GM18508 (cell line): ENCODE measurements at regions not wholly inside any gene's neighbourhood (a gene's known extent, or its start where the extent isn't known, plus 50 kb on each side); places are given as distances from the start of the nearest gene placed in this dataset.
"Not testable (repeated sequence)": the region's sequence is repeated elsewhere in the genome, so short reads cannot be mapped to it uniquely, and the experiment has no call there.

Experiments
- ATAC-seq: cut with Tn5 transposase; IDR thresholded peaks from one replicate; pipeline ENCODE4 v1.9.1; 2021; ENCODE audit warnings: moderate number of reproducible peaks; ENCODE audit not compliant: insufficient read depth, unreplicated experiment

GRCh38 chr1:181251001-181251712 is 162.7 kb downstream of the IER5 start:
- ATAC-seq, result no peak

GRCh38 chr1:181251713-181252075 is 163.2 kb downstream of the IER5 start:
- no peak for ATAC-seq

GRCh38 chr1:181253601-181254000 is 165.1 kb downstream of the IER5 start:
- ATAC-seq, result not testable (repeated sequence)

GRCh38 chr1:181255270-181255929 is 166.9 kb downstream of the IER5 start:
- no peak for ATAC-seq

- ATAC-seq, result peak; percentile 95
Measured at GRCh38 chr1:181257117-181257516, 168.6 kb downstream of the IER5 start.

- no peak for ATAC-seq
Measured at GRCh38 chr1:181259026-181259745, 170.7 kb downstream of the IER5 start.

GRCh38 chr1:181260271-181260670 is 171.8 kb downstream of the IER5 start:
- no peak for ATAC-seq

GRCh38 chr1:181260994-181261393 is 172.5 kb downstream of the IER5 start:
- no peak for ATAC-seq

- ATAC-seq, result no peak
Measured at GRCh38 chr1:181262069-181262468, 173.6 kb downstream of the IER5 start.

- no peak for ATAC-seq
Measured at GRCh38 chr1:181263444-181263843, 174.9 kb downstream of the IER5 start.

- no peak for ATAC-seq
Measured at GRCh38 chr1:181264821-181265220, 176.3 kb downstream of the IER5 start.

- no peak for ATAC-seq
Measured at GRCh38 chr1:181284978-181285377, 196.5 kb downstream of the IER5 start.

- no peak for ATAC-seq
Measured at GRCh38 chr1:181295217-181295616, 188.1 kb upstream of the CACNA1E start.

GRCh38 chr1:181296180-181296579 is 187.1 kb upstream of the CACNA1E start:
- ATAC-seq, result no peak

GRCh38 chr1:181308098-181308497 is 175.2 kb upstream of the CACNA1E start:
- ATAC-seq, result no peak

GRCh38 chr1:181310560-181310959 is 172.8 kb upstream of the CACNA1E start:
- ATAC-seq, result no peak

- no peak for ATAC-seq
Measured at GRCh38 chr1:181312946-181313345, 170.4 kb upstream of the CACNA1E start.

GRCh38 chr1:181313466-181313865 is 169.9 kb upstream of the CACNA1E start:
- ATAC-seq, result no peak

GRCh38 chr1:181314010-181314409 is 169.3 kb upstream of the CACNA1E start:
- no peak for ATAC-seq

GRCh38 chr1:181314959-181315358 is 168.4 kb upstream of the CACNA1E start:
- ATAC-seq, result no peak

- no peak for ATAC-seq
Measured at GRCh38 chr1:181317261-181317930, 165.9 kb upstream of the CACNA1E start.
